Inflammatory macrophage treated with lipopolysaccharide for 1 hour (primary cell): ENCODE measurements at regions not wholly inside any gene's neighbourhood (a gene's known extent, or its start where the extent isn't known, plus 50 kb on each side); places are given as distances from the start of the nearest gene placed in this dataset.
"Not testable (repeated sequence)": the region's sequence is repeated elsewhere in the genome, so short reads cannot be mapped to it uniquely, and the experiment has no call there.

Experiments
- DNase-seq, 2 donors: peaks; one replicate each; pipeline ENCODE4 v3.0.0-alpha.2; 2020 to 2022

- DNase-seq = no peak
Measured at GRCh38 chr1:221029981-221030649, 150.9 kb downstream of the HLX start.

GRCh38 chr1:221030990-221031389 is 151.7 kb downstream of the HLX start:
- peak in 1 of 2 donors; percentile 38 for DNase-seq

- no peak for DNase-seq
Measured at GRCh38 chr1:221031458-221032203, 152.4 kb downstream of the HLX start.

- no peak for DNase-seq
Measured at GRCh38 chr1:221032204-221032585, 153.0 kb downstream of the HLX start.

GRCh38 chr1:221032637-221033280 is 153.5 kb downstream of the HLX start:
- DNase-seq = no peak

- no peak for DNase-seq
Measured at GRCh38 chr1:221035662-221036153, 156.5 kb downstream of the HLX start.

GRCh38 chr1:221039616-221040015 is 160.4 kb downstream of the HLX start:
- peak in 1 of 2 donors; percentile 19 for DNase-seq

- DNase-seq = no peak
Measured at GRCh38 chr1:221040101-221040500, 160.9 kb downstream of the HLX start.

GRCh38 chr1:221040691-221041285 is 161.5 kb downstream of the HLX start:
- no peak for DNase-seq

GRCh38 chr1:221044538-221044937 is 165.3 kb downstream of the HLX start:
- no peak for DNase-seq

- DNase-seq = no peak
Measured at GRCh38 chr1:221045151-221045550, 165.9 kb downstream of the HLX start.

GRCh38 chr1:221045842-221046831 is 166.9 kb downstream of the HLX start:
- peak; percentile 71 to 77 for DNase-seq

- not testable (repeated sequence) for DNase-seq
Measured at GRCh38 chr1:221051391-221051790, 172.1 kb downstream of the HLX start.

GRCh38 chr1:221053889-221054288 is 174.6 kb downstream of the HLX start:
- no peak for DNase-seq

- DNase-seq = no peak
Measured at GRCh38 chr1:221059506-221059905, 180.3 kb downstream of the HLX start.

GRCh38 chr1:221063651-221064050 is 184.4 kb downstream of the HLX start:
- DNase-seq = no peak

GRCh38 chr1:221066351-221067001 is 187.2 kb downstream of the HLX start:
- DNase-seq = no peak

- DNase-seq = peak in 1 of 2 donors; percentile 30
Measured at GRCh38 chr1:221067721-221068120, 188.5 kb downstream of the HLX start.

- peak; percentile 80 to 92 for DNase-seq
Measured at GRCh38 chr1:221069178-221069903, 190.1 kb downstream of the HLX start.

GRCh38 chr1:221069986-221070385 is 190.7 kb downstream of the HLX start:
- peak in 1 of 2 donors; percentile 45 for DNase-seq

GRCh38 chr1:221071777-221072176 is 192.5 kb downstream of the HLX start:
- DNase-seq = peak; percentile 37 to 52
